Retina (tissue), 1 donor: ENCODE measurements at regions not wholly inside any gene's neighbourhood (a gene's known extent, or its start where the extent isn't known, plus 50 kb on each side); places are given as distances from the start of the nearest gene placed in this dataset.
"Not testable (repeated sequence)": the region's sequence is repeated elsewhere in the genome, so short reads cannot be mapped to it uniquely, and the experiment has no call there.

ENCODE experiments used
- DNase-seq: peaks from one replicate; pipeline ENCODE4 v3.0.0-alpha.2; 2016

GRCh38 chr5:34450338-34450737 is 205.8 kb upstream of the RAI14 start:
- DNase-seq = no peak

GRCh38 chr5:34452170-34452828 is 203.8 kb upstream of the RAI14 start:
- no peak for DNase-seq

GRCh38 chr5:34455098-34455497 is 201.0 kb upstream of the RAI14 start:
- DNase-seq = no peak

GRCh38 chr5:34459908-34460307 is 196.2 kb upstream of the RAI14 start:
- no peak for DNase-seq

- DNase-seq = no peak
Observed at GRCh38 chr5:34460496-34460895, 195.6 kb upstream of the RAI14 start.

GRCh38 chr5:34464829-34465228 is 191.3 kb upstream of the RAI14 start:
- no peak for DNase-seq

- DNase-seq = not testable (repeated sequence)
Observed at GRCh38 chr5:34465301-34465700, 190.8 kb upstream of the RAI14 start.

GRCh38 chr5:34466519-34467388 is 189.4 kb upstream of the RAI14 start:
- not testable (repeated sequence) for DNase-seq

- DNase-seq = no peak
Observed at GRCh38 chr5:34467436-34467835, 188.7 kb upstream of the RAI14 start.

GRCh38 chr5:34467984-34468383 is 188.1 kb upstream of the RAI14 start:
- not testable (repeated sequence) for DNase-seq

- no peak for DNase-seq
Observed at GRCh38 chr5:34469971-34470370, 186.2 kb upstream of the RAI14 start.

- peak; percentile 54 for DNase-seq
Observed at GRCh38 chr5:34474573-34475021, 181.5 kb upstream of the RAI14 start.

- no peak for DNase-seq
Observed at GRCh38 chr5:34475249-34475966, 180.7 kb upstream of the RAI14 start.

GRCh38 chr5:34476941-34477565 is 179.1 kb upstream of the RAI14 start:
- DNase-seq = no peak

GRCh38 chr5:34480810-34481528 is 175.2 kb upstream of the RAI14 start:
- no peak for DNase-seq

GRCh38 chr5:34483442-34484033 is 172.6 kb upstream of the RAI14 start:
- DNase-seq = peak; percentile 61

- DNase-seq = peak; percentile 86
Observed at GRCh38 chr5:34484216-34484920, 171.8 kb upstream of the RAI14 start.

GRCh38 chr5:34485768-34486030 is 170.4 kb upstream of the RAI14 start:
- no peak for DNase-seq

- DNase-seq = peak; percentile 88
Observed at GRCh38 chr5:34486160-34486848, 169.8 kb upstream of the RAI14 start.

- no peak for DNase-seq
Observed at GRCh38 chr5:34486849-34487158, 169.3 kb upstream of the RAI14 start.
